ENCODE measurements at regions not wholly inside any gene's neighbourhood (a gene's known extent, or its start where the extent isn't known, plus 50 kb on each side); places are given as distances from the start of the nearest gene placed in this dataset.
"Not testable (repeated sequence)": the region's sequence is repeated elsewhere in the genome, so short reads cannot be mapped to it uniquely, and the experiment has no call there.

- no peak for DNase-seq
Measured at GRCh38 chr5:84885485-84886258, 501.0 kb upstream of the EDIL3 start.

- DNase-seq, result no peak
Measured at GRCh38 chr5:84881737-84882136, 497.1 kb upstream of the EDIL3 start.

- no peak for DNase-seq
Measured at GRCh38 chr5:84874196-84874595, 489.5 kb upstream of the EDIL3 start.

- no peak for DNase-seq
Measured at GRCh38 chr5:84872768-84873167, 488.1 kb upstream of the EDIL3 start.

GRCh38 chr5:84870369-84870768 is 485.7 kb upstream of the EDIL3 start:
- DNase-seq, result no peak

DNA sequence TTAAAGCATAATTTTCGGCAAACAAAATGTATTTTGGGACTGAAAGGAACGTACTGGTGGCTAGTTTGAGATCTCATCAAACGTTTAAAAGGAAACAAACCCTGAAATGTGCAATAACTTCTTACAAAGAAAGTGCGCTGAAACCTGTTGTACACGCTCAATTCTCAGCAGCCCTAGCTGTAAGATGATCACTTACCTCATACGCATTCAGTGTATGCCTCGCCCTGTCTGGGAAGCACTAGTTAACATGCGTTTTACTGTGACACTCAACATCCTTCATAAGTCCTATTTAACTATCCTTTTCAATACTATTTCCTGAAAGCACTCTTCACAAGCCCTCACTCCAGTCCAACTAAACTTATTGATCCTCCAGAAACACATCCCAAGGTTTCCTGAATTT is 485.0 kb upstream of the EDIL3 start:
- no peak for DNase-seq

DNA sequence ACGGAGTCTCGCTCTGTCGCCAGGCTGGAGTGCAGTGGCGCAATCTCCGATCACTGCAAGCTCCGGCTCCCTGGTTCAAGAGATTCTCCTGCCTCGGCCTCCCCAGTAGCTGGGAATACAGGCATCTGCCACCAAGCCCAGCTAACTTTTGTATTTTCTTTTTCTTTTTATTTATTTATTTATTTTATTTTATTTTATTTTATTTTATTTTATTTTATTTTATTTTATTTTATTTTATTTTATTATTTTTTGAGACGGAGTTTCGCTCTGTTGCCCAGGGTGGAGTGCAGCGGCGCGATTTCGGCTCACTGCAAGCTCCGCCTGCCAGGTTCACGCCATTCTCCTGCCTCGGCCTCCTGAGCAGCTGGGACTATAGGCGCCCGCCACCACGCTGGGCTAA is 479.3 kb upstream of the EDIL3 start:
- not testable (repeated sequence) for DNase-seq

DNA sequence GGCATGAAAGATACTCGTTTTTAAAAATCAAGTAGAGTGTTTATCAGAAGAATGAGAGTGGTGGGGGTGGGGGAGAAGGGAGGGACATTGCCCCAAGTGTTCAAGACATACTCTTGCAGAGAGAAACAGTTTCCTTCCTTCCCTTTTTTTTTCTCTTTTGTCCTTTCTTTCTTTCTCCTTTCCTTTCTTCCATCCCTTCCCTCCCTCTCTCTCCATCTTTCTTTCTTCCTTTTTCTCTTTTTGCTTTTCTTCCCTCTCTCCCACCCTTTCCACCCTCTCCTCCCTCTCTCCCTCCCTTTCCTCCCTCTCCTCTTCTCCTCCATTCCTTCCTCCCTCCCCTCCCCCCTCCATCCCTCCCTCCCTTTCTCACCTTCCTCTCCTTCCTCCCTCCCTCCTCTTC is 478.3 kb upstream of the EDIL3 start:
- DNase-seq, result no peak

DNA sequence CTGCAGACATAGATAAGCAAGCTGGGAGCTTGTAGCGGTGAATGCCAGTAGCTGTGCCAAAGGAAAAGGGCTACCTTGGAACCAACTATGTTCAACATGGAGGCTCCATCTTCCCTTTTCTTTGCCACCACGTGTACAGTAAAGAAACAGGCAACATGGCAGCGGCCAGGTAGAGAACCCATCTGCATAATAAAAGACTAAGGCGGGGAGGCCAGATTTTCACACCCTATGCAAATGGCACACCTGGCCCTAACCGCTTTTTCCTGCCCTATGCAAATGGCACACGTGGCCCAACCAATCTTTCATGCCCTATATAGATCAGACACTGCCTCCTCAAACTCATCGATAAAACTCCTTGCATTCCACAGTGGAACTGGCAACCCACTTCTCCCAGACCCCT is 477.5 kb upstream of the EDIL3 start:
- no peak for DNase-seq

- DNase-seq, result no peak
Measured at GRCh38 chr5:84861306-84861705, 476.6 kb upstream of the EDIL3 start.

GRCh38 chr5:84859056-84859455 is 474.4 kb upstream of the EDIL3 start:
- no peak for DNase-seq

DNA sequence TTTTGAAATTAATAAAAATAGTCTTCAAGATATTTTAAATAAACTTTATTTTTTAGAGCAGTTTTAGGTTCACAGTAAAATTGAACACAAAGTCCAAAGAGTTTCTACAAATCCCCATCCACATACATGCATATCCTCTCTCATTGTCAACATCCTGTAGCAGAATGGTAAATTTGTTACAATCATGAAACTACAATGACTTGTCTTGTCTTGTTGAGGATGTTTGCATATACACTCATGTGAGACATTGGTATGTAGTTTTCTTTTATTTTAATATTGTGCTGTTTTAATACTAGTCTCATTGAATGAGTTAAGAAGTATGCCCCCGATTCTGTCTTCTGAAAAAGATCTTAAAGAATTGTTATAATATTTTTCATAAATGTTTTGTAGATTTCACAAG is 447.0 kb upstream of the EDIL3 start:
- DNase-seq, result no peak

GRCh38 chr5:84830265-84830664 is 445.6 kb upstream of the EDIL3 start:
- DNase-seq, result no peak

DNA sequence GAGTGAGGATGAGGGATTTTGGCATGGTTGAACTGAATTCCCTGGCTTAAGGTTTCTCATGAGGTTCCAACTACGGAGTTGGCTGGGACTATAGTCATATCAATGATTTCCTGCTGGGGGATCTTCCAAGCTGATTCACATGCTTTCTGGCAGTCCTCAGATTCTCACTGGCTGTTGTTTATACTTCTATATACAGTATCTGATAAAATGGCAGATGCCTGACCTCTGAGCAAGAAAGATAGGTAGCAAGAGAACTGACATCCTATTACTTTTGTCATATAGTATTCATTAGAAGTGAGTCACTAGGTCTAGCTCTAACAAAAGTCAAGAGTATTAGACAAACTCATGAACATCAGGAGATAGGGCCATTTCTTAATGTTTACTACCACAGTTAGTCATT is 440.9 kb upstream of the EDIL3 start:
- no peak for DNase-seq

- DNase-seq, result no peak
Measured at GRCh38 chr5:84821924-84822323, 437.2 kb upstream of the EDIL3 start.

DNA sequence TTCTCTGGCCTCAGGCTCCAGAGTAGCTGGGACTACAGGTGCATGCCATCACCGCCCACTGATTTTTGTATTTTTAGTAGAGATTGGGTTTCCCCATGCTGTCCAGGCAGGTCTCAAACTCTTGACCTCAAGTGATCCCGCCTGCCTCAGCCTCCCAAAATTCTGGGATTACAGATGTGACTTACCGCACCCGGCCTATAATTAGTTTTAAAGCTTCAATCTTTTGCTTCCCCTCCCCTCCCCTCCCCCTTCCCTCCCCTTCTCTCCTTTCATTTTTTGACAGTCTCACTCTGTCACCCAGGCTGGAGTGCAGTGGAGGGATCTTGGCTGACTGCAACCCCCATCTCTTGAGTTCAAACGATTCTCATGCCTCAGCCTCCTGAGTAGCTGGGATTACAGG is 433.3 kb upstream of the EDIL3 start:
- DNase-seq, result no peak

DNA sequence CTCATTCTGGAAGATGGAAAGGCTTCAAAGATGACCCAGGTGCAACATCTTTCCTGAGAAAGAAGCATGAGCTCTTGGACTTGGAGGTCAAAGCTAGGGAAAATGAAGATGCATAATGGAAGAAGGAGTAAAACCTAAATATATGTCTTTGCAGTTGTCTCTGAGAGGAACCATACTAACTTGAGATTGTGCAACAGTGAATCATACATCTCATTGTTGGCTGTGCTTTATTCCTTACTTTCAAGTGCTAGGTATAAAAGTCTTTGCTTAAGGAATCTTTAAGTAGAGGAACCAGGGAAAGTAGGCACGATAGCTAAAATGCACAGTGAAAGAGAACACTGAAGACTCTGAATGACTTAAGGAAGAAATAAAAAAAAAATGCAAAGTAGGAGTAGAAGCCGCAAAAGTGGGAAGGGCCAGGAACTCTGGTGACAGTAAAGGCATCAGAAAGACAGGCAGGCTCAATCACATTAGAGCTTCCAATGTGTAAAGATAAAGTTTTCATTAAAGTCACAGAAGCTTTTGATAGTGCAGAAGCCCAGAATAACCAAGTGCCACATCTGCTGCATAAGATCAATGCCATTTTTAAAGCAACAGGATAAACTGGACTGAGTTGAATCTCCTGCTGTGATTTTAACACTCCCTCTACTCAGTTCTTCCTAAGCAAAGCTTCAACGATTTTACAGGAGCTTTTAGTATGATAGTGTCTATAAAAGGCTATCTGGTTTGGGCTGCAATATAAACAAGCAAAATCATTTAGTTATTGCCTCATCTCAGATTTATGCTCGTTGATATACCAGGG is 432.3 kb upstream of the EDIL3 start:
- DNase-seq, result no peak

DNA sequence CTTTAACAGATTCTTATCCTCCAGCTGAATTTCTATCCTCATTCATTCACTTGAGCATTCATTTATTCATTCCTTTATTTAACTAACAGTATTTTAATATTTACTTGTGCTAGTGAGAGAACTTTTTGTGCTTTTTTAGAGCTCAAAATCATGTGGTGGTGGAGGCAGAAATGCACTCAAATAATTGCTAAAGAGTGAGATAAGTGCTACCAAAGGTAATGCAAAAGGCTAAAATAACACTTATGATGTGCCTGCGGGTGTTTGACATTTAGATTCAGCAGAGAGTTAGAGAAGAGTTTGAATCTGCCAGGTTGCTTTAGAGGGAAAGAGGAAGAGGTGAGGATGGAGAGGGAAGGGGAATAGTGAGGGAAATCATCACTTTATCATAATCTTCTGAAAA is 431.5 kb upstream of the EDIL3 start:
- no peak for DNase-seq

DNA sequence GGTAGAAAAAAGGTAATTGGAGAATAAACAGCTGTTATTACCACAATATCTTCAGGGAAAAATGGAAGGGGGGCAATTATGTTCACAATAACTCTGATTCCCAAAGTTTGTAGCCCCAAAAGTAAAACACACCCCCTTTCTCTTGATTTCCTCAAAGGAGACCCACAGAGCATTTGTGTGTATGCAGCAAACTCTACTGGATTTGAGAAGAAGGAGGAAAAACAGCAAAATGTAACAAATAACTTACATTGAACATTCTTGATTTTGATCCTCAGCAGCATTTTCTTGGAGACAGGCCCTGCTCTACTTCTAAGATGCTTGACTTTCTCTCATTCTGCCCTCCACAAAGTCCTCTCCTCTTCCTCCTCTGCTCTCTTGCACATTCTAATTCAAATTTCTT is 420.8 kb upstream of the EDIL3 start:
- DNase-seq, result no peak

- DNase-seq, result no peak
Measured at GRCh38 chr5:84796399-84796798, 411.7 kb upstream of the EDIL3 start.

DNA sequence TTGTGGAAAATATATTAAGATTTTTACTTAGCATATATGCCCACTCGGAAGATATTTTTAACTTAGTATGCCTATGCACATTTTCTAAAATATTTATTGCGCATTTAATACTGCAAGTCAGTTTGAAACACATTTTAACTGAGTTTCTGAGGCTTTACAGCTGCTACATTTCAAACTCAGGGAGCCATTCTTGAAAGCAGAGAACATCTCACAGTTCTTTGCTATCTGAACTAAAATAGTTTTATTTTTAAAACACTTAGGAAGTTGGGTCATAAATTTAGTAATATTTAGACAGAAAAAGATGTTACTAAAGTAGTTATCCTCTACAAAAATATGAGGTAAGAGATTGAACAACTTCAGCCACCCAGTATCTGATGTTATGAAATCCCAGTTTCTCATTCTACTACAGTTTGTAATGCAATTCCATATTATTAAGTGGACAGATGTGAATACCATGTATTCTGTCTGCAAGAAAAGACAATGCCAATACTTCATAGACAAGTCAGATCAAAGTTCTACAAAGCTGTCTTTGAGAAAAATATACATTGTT is 409.9 kb upstream of the EDIL3 start:
- DNase-seq, result no peak

DNA sequence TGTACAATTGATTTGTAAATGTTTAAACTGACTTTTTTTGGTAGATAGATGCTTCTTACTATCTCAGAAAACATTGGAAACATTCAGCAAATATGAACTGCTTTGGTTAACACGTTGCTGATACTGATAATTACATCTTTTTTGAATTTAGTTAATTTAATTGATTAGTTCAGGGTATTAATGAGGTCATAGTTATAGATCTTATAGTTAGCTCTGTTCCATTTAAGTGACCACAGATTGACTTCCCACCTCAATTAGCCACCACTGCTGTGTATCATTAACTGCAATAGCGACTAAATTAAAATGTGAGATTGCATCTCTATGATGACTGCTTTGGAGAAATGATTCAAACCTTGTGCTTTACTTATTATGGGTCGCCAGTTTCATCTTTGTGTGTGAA is 407.1 kb upstream of the EDIL3 start:
- DNase-seq, result no peak

DNA sequence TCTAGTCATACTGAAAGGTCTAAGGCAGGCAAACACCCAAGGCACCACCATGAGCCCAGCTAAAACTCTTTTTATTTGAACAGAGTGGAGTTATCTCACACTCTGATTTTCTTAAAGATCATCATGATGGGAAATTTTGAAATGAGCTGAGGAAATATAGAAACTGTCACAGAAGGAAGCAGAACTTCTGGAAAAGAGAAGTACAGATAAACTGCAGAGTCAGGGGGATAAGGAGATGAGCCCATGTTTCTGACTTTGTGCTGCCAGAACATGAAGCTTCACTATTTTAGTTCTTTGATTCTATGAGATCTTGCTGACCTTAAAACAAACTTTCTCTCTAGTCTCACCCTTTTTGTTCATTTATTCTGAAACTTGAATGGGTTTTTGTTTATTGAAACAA is 406.5 kb upstream of the EDIL3 start:
- DNase-seq, result no peak

DNA sequence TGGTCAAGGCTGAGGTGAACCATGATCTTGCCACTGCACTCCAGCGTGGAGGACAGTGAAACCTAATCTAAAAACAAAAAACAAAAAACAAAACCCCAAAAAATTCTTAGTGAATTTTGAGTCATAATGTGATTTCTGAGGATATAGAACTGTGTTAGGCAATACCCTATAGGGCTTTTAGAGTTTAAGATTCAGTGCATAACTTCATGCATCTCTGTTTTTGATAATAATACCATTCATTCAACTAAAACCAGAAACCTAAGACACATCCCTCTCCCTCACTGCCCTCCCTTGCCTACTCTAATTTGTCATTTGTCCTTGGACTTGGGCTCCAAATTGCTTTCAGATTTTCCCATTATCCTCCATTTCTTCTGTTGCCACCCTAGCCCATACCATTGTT is 405.7 kb upstream of the EDIL3 start:
- no peak for DNase-seq
